ENCODE measurements at regions not wholly inside any gene's neighbourhood (a gene's known extent, or its start where the extent isn't known, plus 50 kb on each side); places are given as distances from the start of the nearest gene placed in this dataset.

GRCh38 chr21:16241479-16241963 lies 511.7 kb downstream of the USP25 start:
- FAIRE-seq, result no peak

GRCh38 chr21:16243396-16243795 lies 513.6 kb downstream of the USP25 start:
- no peak for FAIRE-seq

- FAIRE-seq, result no peak
These were observed 518.9 kb downstream of the USP25 start for GRCh38 chr21:16248705-16249104.

DNA sequence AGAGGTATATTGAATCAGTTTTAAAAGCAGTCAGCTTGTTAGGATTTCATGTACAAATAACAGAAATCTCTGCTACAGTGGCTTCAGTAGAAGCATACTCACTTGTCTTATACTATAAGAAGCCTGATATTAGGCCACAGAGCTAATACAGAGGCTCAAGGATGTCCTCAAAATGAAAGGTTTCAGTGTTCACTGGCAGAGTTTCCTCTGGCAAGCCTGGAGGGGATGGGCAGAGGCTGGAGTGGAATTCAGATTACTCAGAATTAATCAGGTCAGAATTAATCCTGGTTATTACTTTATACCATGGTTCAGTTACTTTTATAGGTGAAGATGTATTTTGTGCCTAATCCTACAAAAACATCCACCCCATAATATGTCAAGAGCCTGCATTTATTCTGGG lies 520.5 kb downstream of the USP25 start:
- FAIRE-seq, result no peak

GRCh38 chr21:16258844-16259611 lies 529.2 kb downstream of the USP25 start:
- FAIRE-seq, result no peak

- no peak for FAIRE-seq
These were observed 532.3 kb downstream of the USP25 start for GRCh38 chr21:16262091-16262490.

DNA sequence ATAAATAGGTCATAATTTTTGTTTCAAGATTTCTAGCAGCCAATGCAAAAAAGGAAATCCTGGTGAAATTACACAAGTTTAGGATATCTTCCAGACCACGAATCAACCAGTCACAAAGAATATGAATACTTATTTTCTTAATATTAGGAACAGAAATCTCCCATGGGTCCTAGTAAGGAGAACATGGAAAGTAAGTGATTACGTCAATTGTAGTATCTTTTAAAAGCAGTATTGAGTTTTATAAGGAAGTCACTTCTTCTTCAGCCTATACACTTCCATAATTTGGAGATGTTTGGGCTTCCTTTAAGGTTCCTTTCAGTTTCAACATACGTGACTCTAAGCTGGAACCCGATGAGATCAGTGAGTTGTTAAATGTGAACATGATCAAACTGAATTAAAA lies 534.5 kb downstream of the USP25 start:
- no peak for FAIRE-seq

DNA sequence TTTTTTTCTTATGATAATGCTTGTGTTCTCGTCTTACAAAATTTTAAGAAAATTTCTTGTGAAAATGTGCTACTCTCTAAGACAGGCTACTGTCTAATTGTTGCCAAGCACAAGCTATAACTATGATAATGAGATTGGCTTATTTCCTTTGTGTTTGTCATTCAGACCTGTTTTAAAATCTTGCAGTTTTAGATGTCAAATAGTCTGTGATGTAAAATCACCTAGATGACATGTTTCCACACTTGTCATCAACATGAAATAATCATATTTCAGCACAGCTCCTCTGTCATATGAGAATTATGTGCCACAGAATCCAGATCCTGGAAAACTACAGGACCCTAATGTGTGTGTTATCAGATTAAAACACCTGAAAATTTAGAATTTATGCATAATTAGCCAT lies 539.7 kb downstream of the USP25 start:
- no peak for FAIRE-seq

DNA sequence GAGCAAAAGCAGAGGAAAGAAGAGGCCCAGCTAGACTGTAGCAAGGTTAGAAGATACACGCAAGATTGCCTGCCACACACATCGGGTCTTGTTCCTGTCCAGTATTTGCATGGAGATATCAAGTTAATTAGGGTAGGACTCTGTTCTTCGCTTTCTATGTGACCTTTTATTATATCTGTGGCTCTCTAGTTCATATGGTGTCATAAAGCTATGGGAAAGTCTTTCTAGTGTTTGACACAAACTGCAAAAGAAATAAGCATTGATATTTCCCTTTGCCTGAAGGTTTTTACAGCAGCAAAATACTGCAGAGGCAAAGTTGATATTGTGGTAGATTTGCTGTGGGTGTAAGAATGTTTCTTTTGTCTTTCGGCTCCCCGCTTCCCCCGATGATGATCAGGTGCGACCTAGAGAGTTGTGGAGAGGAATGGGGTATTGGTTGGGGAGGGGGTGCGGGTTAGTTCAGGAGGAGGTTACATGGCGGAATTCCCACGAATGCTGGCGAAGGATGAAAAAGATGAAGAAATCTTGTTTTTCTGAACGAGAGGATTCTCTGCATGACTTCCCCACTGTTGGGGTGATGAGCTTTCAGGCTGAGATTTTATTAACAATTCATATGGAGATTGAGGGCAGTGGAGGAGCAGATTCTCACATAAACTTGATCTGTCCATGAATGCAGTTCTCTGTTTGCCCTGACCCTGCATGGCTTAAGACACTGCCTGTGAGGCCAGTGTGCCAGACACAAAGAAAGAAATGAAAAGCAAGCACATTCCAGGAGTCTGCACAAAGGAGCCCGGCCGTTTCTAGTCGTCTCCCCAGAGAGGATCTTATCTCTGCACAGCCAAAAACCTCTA lies 550.2 kb downstream of the USP25 start:
- FAIRE-seq, result no peak

DNA sequence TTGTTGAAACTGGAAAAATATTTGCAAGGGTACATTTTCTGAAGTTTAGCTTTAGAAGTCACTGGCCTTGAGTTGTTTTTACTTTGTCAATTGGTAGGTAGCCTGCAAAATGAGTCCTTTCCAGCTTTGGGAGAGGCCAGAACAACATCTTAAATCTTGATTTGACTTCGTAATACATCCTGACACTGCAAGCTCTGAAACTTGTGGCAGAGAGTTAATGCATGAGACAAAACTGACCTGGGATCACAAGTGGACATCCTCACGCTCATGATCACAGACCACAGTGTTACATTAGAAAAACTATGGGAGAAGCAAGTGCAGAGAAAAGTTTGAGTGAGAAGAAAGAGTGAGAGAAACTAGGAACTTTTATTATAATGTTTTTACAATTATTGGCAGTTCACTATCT lies 550.9 kb downstream of the USP25 start:
- FAIRE-seq, result no peak

DNA sequence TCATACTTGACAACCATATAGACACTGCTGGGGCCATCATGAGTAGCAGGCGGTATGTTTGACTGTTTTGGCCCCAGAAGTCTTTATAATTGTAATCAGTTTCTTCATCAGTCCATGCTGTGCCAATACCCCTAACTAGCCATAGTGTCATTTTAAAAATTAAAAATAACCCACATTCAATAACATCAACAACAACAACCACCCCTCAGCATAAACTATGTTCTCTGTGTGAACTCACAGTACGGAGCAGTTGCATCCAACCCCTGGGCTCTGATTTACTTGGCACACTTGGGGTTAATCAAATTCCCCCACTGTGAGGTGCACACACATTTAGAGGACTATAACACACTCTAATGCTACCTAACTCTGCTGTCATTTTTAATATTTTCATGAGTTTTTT lies 553.7 kb downstream of the USP25 start:
- no peak for FAIRE-seq

DNA sequence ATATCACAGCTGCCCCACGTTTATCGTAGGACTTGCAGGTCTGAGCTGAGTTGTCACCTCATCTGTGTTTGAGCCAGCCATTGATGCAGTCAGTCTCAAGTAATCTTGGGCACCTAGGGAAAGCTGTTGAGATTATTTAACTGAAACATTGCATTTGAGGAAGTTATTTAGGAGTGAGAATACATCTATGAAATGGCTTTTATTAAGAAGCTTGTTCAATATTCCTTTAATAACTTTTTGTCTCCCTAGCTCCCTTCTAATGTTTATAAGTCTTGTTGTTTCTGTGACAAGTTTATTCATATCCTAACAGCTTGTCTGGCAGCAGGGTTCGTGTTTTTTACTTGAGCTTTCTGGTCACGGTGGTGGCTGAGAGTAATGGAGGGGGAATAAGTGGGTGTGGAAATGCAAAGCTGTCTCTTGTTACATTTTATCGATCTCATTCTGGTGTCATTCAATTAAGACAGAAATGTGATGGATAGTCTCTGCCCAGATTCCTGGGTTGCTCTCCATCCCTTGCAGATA lies 555.9 kb downstream of the USP25 start:
- no peak for FAIRE-seq

GRCh38 chr21:16287046-16287445 lies 557.3 kb downstream of the USP25 start:
- no peak for FAIRE-seq

GRCh38 chr21:16291296-16291695 lies 561.5 kb downstream of the USP25 start:
- no peak for FAIRE-seq

GRCh38 chr21:16294128-16294527 lies 564.3 kb downstream of the USP25 start:
- FAIRE-seq, result no peak

DNA sequence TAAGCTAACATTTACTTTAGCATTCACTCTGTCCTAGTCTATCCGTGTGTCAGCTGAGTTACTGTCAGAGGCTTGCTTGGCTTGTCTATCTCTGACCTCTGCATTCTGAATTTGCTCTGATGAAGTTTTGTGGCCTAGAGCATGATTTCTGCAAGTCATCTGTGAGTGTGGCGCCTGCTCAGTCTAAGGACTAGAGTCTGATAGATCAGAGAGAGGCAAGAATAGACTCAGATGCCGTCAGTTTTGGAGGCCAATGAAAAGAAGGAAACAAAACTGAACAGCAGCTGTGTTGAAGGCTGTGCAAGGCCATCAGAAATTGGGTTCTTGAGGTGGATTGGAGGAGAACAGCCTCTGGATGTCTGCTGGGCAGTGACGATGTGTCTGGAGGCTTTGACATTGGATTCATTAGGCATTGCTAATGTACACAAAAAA lies 573.1 kb downstream of the USP25 start:
- no peak for FAIRE-seq

- no peak for FAIRE-seq
These were observed 574.7 kb downstream of the USP25 start for GRCh38 chr21:16304174-16305095.

DNA sequence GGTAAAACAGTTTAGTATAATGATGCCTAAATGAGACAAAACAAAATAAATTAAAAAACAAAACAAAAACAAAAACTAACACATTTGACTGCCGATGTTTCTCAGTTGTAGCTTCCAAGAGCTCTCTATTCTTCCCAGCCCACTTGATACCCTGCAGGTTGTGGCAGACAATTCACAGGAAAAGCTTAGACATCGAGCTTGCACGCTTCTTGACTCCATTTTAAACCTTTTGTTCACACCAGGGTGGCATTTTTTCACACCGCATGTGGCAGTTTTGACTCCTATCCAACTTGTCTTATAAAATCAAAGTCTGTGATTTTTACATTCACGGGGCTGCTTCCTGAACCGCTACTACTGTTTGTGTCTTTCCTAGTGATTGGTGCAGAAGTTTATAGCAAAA lies 575.9 kb downstream of the USP25 start:
- no peak for FAIRE-seq

DNA sequence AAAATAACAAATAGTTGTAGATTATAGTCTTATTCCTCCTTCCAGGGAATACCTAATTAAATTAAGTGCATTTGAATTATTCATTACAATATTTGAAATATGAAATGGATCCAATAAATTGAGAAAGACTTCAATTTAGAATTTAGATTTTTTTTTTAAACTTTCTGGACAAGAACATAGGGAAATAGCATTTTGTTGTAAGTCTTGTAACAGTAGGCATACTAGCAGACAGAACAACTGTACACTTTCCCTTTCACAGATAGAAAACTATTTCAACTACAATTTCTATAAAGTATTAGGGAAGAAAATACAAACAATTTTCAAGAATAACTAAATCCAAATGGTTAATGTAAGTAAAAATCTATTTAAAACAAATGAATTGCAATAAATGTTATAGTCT lies 577.5 kb downstream of the USP25 start:
- FAIRE-seq, result no peak

DNA sequence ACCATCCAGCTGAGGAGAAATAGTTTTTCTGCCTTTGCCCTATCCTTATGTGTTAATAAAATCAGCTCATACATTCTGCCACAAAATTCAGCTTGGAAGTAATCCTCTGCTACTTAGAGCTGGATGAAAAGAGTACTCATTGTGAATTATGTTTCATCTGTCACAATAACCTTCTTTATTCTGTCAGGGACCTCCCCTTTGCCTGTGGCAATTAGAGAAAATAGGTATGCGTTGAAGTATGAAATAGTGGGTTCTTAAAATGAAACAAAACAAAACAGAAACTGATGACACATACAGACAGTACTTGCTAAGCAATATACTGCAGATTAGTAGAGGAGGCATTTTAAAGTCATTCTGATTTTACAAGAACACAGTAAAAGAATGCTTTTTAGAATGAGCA lies 578.5 kb downstream of the USP25 start:
- FAIRE-seq, result no peak

DNA sequence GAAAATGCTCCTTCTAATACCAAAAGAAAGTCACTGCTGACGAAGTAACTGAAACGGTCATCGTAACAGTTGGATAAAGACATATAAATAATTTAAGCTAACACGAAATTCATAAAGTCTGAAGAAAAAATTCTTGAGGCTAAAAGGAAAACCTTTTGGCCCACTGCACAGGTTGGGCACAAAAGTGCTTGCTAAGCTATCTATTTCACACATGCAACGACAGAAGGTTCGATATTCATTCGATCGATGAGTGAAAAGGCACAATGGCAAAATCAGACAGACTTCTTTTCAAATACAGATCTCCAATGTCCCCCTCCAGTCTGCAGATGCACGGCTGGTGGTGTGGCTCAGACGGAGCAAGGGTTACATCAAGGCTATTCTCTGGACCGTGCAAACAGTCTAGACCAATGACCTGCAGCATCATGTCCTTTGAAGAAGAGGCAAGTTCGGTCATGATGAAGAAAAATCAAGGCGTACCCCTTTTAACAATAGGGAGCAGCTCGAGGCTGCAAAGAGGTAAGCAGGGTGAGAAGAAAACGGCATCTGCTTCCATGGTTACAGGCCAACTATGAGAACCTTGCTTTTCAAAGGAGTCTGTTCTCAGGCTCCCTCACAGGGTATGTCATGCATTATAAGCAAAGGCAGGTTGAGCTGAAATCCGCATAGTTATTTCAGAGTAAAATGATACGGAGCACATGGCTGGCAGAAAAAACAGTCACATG lies 579.6 kb downstream of the USP25 start:
- FAIRE-seq, result no peak

- FAIRE-seq, result no peak
These were observed 580.4 kb downstream of the USP25 start for GRCh38 chr21:16310176-16310575.
